ENCODE measurements at regions not wholly inside any gene's neighbourhood (a gene's known extent, or its start where the extent isn't known, plus 50 kb on each side); places are given as distances from the start of the nearest gene placed in this dataset.

DNA sequence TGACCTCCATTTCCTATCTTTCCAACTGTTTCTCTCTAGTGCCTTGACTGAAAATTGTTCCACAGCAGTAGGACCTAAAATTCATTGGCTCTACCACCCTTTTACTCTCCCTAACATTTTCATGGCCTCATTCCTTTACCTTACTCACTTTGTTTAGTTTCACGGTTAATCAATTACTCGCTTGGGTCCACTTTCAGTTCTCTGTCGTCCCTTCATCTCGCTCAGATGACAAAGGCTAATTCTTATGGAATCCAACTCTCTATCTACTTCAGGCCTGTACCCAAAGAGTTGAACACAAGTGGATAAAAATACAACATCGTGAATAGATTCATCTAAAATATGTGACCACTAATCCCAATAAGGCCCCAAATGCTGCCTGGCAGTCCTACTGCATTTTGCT is 85.9 kb upstream of the ADO start:
- Histone ChIP-seq H3K4me2 (ENCODE audit: unreplicated experiment) (no peak overlapping the region), H3K27me3 (replicated peaks; ENCODE audit: insufficient read depth) (peaks cover 63% of the 10 kb centered on the region), H3K9me2 (ENCODE audit: insufficient read depth) (no peaks in the 10 kb centered on the region), H4K20me1 (ENCODE audit: insufficient read depth) (no peaks in the 10 kb centered on the region), H3K27ac (no peak overlapping the region), H3K4me3 (no peak overlapping the region), H3K9me3 (ENCODE audit: low read depth) (no peaks in the 10 kb centered on the region), H2AFZ (no peak overlapping the region), H3F3A (ENCODE audit: insufficient read depth) (no peaks in the 10 kb centered on the region), H3K9ac (no peak overlapping the region), H3K36me3 (ENCODE audit: low read depth) (no peaks in the 10 kb centered on the region), H3K79me2 (ENCODE audit: insufficient read depth) (no peaks in the 10 kb centered on the region), H3K4me1 (ENCODE audit: insufficient read depth) (no peaks in the 10 kb centered on the region)
- WGBS, 2 experiments (ENCODE audit: low coverage in 1 of 2, low lambda C conversion rate in 2 of 2, missing lambda C conversion rate in 2 of 2) = 60 to 63% methylated on average over 5 of the region's 5 CpGs
- in situ Hi-C loops (cut with MboI) = no loop called here
- DNase-seq = no peak
- no peak for TF ChIP-seq EZH2 (IDR thresholded peaks at IDR 0.05; ENCODE audit: insufficient read depth, poor library complexity, severe bottlenecking)
- no peak for TF ChIP-seq EZH2phosphoT487 (IDR thresholded peaks at IDR 0.05; ENCODE audit: insufficient read depth, low read depth)

DNA sequence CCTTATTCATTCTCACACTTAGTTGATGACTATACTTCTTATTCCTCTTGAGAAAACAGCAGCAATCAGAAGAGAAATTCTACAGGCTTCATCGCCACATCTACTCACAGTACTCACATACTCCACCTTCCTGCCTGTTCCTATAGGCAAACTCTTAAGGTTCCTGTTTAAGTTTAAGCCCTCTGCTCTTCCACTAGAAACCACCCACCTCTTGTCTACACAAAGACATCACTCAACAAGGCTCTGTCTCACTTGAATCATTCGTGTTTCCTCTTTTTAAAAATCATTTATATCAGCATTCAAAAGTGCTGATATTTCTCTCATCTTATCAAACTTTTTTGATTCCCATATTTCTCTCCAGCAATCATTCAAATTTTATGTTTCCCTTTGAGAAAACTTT is 85.5 kb upstream of the ADO start:
- in situ Hi-C loops (cut with MboI) = no loop called here
- Histone ChIP-seq H3K79me2 (ENCODE audit: insufficient read depth) (no peaks in the 10 kb centered on the region), H3K9me3 (ENCODE audit: low read depth) (no peaks in the 10 kb centered on the region), H3K4me1 (ENCODE audit: insufficient read depth) (no peaks in the 10 kb centered on the region), H3K4me2 (ENCODE audit: unreplicated experiment) (no peak overlapping the region), H3K36me3 (ENCODE audit: low read depth) (no peaks in the 10 kb centered on the region), H3K4me3 (no peak overlapping the region), H3F3A (ENCODE audit: insufficient read depth) (no peaks in the 10 kb centered on the region), H4K20me1 (ENCODE audit: insufficient read depth) (no peaks in the 10 kb centered on the region), H3K27ac (no peak overlapping the region), H3K9ac (no peak overlapping the region), H3K27me3 (replicated peaks; ENCODE audit: insufficient read depth) (peaks cover 67% of the 10 kb centered on the region), H3K9me2 (ENCODE audit: insufficient read depth) (no peaks in the 10 kb centered on the region), H2AFZ (no peak overlapping the region)
- DNase-seq = no peak
- TF ChIP-seq EZH2phosphoT487 (IDR thresholded peaks at IDR 0.05; ENCODE audit: insufficient read depth, low read depth) (no peak), EZH2 (IDR thresholded peaks at IDR 0.05; ENCODE audit: insufficient read depth, poor library complexity, severe bottlenecking) (no peak)
- WGBS, 2 experiments (ENCODE audit: low coverage in 1 of 2, low lambda C conversion rate in 2 of 2, missing lambda C conversion rate in 2 of 2) = 65 to 66% methylated on average over 2 of the region's 2 CpGs

DNA sequence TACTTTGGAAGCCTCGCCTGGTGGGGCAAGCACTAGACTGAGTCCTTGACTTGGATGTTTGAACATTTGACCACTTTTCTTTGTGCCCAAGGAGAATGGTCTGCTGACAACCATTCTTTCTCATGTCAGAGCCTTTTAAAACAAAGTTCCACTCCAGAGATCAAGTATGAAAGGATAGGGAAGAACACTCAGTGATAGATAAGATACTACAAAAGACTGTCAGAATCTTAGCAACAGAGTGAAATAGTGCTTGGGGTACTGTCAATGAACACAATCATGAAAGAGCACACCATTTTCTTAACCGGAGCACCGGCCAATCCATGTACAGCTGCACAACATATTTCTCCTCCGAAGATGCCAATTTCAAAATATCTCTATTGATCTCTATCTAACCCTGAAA is 82.8 kb upstream of the ADO start:
- WGBS, 2 experiments (ENCODE audit: low coverage in 1 of 2, low lambda C conversion rate in 2 of 2, missing lambda C conversion rate in 2 of 2) = 65 to 71% methylated on average over 4 of the region's 4 CpGs
- Histone ChIP-seq H2AFZ (no peak overlapping the region), H3K4me3 (no peak overlapping the region), H3K9ac (no peak overlapping the region), H4K20me1 (ENCODE audit: insufficient read depth) (no peaks in the 10 kb centered on the region), H3F3A (ENCODE audit: insufficient read depth) (no peaks in the 10 kb centered on the region), H3K27ac (no peak overlapping the region), H3K9me3 (ENCODE audit: low read depth) (no peaks in the 10 kb centered on the region), H3K4me2 (ENCODE audit: unreplicated experiment) (no peak overlapping the region), H3K9me2 (ENCODE audit: insufficient read depth) (no peaks in the 10 kb centered on the region), H3K4me1 (ENCODE audit: insufficient read depth) (no peaks in the 10 kb centered on the region), H3K79me2 (ENCODE audit: insufficient read depth) (no peaks in the 10 kb centered on the region), H3K36me3 (ENCODE audit: low read depth) (no peaks in the 10 kb centered on the region), H3K27me3 (replicated peaks; ENCODE audit: insufficient read depth) (peaks cover 77% of the 10 kb centered on the region)
- TF ChIP-seq EZH2 (IDR thresholded peaks at IDR 0.05; ENCODE audit: insufficient read depth, poor library complexity, severe bottlenecking) (no peak), EZH2phosphoT487 (IDR thresholded peaks at IDR 0.05; ENCODE audit: insufficient read depth, low read depth) (no peak)
- in situ Hi-C loops (cut with MboI) = no loop called here
- DNase-seq = no peak

DNA sequence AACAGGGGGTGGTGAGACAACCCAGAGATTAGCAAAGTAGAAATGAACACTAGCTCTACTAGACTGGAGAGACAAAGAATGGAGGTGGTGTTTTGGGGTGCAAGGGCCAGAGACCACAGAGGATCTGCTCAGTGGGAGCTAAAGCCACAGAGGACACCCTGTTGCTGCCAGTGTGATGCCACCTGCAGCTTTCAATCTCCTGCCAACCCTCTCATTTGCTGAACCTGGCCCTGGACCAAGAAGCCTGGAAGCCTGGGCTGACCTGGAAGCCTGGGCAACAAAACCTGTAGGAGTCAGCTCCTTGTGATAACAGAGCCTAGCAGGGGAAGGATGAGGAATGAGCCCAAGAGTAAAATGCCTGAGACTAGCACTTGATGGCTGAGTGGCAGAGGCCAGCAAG is 81.1 kb upstream of the ADO start:
- TF ChIP-seq EZH2phosphoT487 (IDR thresholded peaks at IDR 0.05; ENCODE audit: insufficient read depth, low read depth) = no peak
- no peak for TF ChIP-seq EZH2 (IDR thresholded peaks at IDR 0.05; ENCODE audit: insufficient read depth, poor library complexity, severe bottlenecking)
- H3K36me3 ChIP-seq (ENCODE audit: low read depth) = no peaks in the 10 kb centered on the region
- no peaks in the 10 kb centered on the region for H3K4me1 ChIP-seq (ENCODE audit: insufficient read depth)
- no peak overlapping the region for H2AFZ ChIP-seq
- H3K27ac ChIP-seq = no peak overlapping the region
- H3K4me3 ChIP-seq = no peak overlapping the region
- no peaks in the 10 kb centered on the region for H3K79me2 ChIP-seq (ENCODE audit: insufficient read depth)
- no peaks in the 10 kb centered on the region for H3F3A ChIP-seq (ENCODE audit: insufficient read depth)
- H3K9me3 ChIP-seq (ENCODE audit: low read depth) = no peaks in the 10 kb centered on the region
- H4K20me1 ChIP-seq (ENCODE audit: insufficient read depth) = no peaks in the 10 kb centered on the region
- no peak overlapping the region for H3K9ac ChIP-seq
- H3K27me3 ChIP-seq (replicated peaks; ENCODE audit: insufficient read depth) = peaks cover 77% of the 10 kb centered on the region
- DNase-seq = no peak
- no peaks in the 10 kb centered on the region for H3K9me2 ChIP-seq (ENCODE audit: insufficient read depth)
- in situ Hi-C loops (cut with MboI) = no loop called here
- H3K4me2 ChIP-seq (ENCODE audit: unreplicated experiment) = no peak overlapping the region

DNA sequence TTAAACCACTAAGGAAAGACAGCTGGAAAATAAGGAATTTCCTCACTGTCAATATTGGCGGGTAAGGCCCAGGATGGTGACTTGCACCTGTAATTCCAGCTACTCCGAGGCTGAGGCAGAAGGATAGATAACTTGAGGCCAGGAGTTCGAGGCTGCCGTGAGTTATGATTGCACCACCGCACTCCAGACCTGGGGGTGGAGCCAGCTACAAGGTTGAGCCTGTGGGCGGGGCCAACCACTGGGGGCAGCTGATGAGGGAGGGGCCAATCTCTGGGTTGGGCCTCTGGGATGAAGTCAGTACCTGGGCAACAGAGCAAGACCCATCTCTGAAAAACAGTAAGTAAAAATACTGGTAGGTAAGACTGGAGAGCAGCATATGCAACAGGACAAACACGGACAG is 80.1 kb upstream of the ADO start:
- DNase-seq = no peak
- Histone ChIP-seq H3K36me3 (ENCODE audit: low read depth) (no peaks in the 10 kb centered on the region), H3K9me3 (ENCODE audit: low read depth) (no peaks in the 10 kb centered on the region), H3K27me3 (replicated peaks; ENCODE audit: insufficient read depth) (peaks cover 73% of the 10 kb centered on the region), H3K27ac (no peak overlapping the region), H2AFZ (no peak overlapping the region), H3K79me2 (ENCODE audit: insufficient read depth) (no peaks in the 10 kb centered on the region), H4K20me1 (ENCODE audit: insufficient read depth) (no peaks in the 10 kb centered on the region), H3K9me2 (ENCODE audit: insufficient read depth) (no peaks in the 10 kb centered on the region), H3K4me2 (ENCODE audit: unreplicated experiment) (no peak overlapping the region), H3K9ac (no peak overlapping the region), H3K4me1 (ENCODE audit: insufficient read depth) (no peaks in the 10 kb centered on the region), H3K4me3 (no peak overlapping the region), H3F3A (ENCODE audit: insufficient read depth) (no peaks in the 10 kb centered on the region)
- in situ Hi-C loops (cut with MboI) = no loop called here
- TF ChIP-seq EZH2phosphoT487 (IDR thresholded peaks at IDR 0.05; ENCODE audit: insufficient read depth, low read depth) = no peak
- TF ChIP-seq EZH2 (IDR thresholded peaks at IDR 0.05; ENCODE audit: insufficient read depth, poor library complexity, severe bottlenecking) = no peak
- 77 to 85% methylated on average over 7 of the region's 7 CpGs for WGBS, 2 experiments (ENCODE audit: low coverage in 1 of 2, low lambda C conversion rate in 2 of 2, missing lambda C conversion rate in 2 of 2)

Measured in GM23248 (cell line).